NCI-H446 treated with DMSO at 0.1 percent for 48 hours (cell line): ENCODE measurements at regions not wholly inside any gene's neighbourhood (a gene's known extent, or its start where the extent isn't known, plus 50 kb on each side); places are given as distances from the start of the nearest gene placed in this dataset.
"Not testable (repeated sequence)": the region's sequence is repeated elsewhere in the genome, so short reads cannot be mapped to it uniquely, and the experiment has no call there.

Experiments
- DNase-seq: peaks from one replicate; lab custom pipeline; 2025; lab: John Stamatoyannopoulos, UW

DNA sequence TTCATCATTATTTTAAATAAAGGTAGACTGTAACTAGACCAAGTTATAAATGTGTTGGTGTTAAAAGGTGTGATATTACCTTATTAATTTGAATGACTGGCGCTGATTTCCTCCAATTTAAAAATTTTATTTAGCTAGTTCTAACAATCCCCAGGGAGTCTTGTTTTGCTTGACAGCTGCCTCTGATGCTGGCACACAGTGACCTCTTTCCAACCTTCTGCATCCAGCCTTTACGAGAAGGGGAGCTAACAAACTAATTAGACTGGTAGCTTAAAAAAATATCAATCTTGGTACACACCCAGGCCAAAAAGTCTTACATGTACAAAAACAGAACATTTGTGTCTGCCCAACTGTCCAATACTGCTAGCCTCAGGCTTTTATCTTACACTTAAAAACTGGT, 51.8 kb upstream of the ENPEP start:
- no peak for DNase-seq

DNA sequence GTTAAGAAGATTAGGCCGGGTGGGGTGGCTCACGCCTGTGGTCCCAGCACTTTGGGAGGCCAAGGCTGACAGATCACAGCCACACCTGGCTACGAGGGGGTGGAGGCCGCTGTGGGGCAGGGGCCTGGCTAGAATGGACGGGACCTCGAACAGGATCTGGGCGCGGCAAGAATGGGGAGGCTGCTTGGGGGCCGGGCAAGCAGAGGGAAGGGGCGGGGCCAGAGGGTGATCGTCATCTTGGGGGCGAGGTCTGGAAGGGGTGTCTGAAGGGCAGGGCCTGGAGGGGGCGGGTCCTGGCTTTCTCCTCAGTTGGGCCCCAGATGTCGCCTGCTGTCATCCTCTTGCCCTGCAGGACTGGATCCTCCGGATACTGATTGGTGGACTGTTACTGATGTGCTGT, 57.3 kb upstream of the ENPEP start:
- no peak for DNase-seq

DNA sequence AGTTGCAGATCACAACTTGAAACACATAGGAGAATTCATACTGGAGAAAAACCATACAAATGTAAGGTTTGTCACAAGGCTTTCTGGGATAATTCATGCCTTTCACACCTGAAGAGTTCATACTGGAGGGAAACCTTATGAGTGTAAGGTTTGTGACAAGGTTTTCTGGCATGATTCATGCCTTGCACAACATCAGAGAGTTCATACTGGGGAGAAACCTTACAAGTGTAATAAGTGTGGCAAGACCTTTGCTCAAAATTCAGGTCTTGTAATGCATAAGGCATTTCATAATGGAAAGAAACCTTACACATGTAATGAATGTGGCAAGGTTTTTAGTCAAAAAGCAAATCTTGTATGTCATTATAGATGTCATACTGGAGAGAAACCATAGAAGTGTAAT, 58.8 kb upstream of the ENPEP start:
- no peak for DNase-seq

DNA sequence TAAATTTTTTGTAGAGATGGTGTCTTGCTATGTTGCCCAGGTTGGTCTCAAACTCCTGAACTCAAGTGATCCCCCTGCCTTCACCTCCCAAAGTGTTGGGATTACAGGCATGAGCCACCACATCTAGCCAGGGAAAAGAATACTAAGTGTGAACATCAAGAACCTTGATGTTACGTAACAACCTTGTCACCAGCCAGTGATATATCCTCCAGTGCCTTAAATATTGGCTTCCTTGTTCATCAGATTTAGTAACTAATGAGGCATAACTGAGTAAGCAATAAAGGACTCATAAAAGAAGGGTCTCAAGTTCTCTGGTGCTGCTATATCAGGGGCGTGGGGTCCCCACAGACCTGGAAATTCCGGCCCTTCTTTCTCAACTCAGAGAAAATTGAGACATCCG, 60.5 kb upstream of the ENPEP start:
- DNase-seq: no peak

DNA sequence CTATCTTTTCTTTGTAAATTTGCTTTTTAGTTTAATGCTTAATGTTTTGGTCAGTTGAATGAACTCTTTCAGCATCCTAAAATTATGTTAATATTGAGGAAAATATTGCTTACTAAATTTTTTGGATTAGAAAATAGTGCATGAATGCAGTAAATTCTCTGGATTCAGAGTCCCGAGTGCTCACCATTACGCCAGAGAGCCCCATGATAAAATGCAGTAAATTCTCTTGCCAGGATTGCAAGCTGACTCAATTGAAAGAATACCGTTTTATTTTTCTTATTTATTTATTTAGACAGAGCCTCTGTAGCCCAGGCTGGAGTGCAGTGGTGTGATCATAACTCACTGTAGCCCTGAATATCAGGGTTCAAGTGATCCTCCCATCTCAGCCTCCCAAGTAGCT, 60.9 kb upstream of the ENPEP start:
- DNase-seq: no peak

- DNase-seq: no peak
Measured at GRCh38 chr4:110414561-110414920, 61.4 kb upstream of the ENPEP start.

DNA sequence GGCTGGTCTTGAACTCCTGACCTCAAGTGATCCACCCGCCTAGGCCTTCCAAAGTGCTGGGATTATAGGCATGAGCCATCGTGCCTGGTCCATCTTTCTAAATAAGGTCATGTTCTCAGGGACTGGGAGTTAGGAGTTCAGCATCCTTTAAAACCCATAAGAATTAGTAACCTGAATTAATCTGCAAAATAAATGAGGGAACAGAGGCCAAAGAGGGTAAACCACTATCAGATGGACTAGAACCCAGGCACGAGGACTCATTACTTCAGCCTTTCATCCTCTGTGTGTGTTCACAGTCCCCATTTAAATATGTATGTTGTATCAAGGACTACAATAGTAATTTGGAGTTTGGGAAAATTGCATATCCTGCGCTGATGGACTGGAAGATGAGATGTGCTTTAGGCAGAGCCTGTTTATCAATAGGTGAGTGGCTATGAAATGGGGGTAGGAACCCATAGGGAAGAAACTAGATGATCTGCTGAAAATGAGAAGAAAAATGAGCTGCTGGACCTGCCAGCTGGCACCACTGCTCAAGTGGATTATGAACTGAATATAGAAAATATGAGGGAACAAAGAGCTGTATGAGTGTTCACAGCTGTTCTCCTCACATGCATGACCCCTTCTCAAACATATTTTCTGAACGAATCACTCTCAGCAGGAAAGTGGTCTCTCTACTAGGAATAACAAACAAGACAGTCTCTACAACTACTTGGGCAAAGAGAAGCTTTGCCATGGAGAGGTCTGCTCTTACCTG, 62.0 kb upstream of the ENPEP start:
- peak; percentile 25 for DNase-seq

DNA sequence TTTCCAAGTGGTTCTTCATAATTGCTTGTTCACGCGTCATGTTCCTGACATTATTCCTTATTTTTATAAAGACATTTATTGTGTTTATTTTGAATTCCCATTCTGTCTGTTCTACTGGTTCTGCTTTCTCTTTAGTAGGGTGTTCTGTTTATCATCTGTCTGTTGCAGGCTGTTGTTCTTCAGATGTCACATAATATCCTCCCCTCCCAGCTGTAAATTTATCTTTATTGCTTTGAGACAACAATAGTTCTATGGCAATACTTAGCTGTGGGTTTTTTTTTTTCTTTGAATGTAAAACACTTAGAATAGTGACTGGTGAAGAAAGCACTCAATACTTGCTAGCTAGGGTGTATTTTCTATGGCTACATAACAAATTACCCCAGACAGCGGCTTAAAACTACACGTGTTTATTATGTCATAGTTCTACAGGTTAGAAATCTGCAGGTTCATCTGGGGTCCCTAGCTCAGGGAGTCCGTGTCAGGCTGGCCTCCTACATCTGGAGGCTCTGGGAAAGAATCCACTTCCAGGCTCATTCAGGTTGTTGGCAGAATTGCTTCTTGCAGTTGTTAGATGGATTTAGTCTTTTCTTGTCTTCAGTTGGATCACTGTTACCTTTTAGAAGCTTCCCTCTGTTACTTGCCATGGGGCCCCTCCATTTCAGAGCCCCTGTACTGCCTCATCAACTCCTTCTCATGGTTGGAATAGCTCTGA, 63.4 kb upstream of the ENPEP start:
- no peak for DNase-seq

DNA sequence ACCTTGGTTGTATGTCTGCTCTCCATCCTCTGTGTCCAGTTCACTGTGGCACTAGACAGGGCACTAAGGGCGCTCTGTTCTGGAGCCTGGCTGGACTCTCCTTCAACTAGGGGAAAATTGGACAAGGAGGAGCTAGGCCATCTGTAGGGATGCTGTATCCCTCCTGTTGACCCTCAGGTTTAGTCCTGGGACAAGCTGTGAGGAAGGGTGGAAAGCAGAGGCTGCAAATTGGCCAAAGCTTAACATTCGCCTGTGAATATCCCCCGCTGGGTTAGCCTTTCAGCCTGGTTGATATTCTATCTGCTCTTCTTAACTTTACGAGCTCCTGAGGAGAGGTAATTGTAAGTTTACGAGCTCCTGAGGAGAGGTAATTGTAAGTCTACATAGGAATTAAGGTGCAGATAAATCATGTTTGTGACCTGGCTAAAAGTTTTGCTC, 64.4 kb upstream of the ENPEP start:
- DNase-seq: no peak

DNA sequence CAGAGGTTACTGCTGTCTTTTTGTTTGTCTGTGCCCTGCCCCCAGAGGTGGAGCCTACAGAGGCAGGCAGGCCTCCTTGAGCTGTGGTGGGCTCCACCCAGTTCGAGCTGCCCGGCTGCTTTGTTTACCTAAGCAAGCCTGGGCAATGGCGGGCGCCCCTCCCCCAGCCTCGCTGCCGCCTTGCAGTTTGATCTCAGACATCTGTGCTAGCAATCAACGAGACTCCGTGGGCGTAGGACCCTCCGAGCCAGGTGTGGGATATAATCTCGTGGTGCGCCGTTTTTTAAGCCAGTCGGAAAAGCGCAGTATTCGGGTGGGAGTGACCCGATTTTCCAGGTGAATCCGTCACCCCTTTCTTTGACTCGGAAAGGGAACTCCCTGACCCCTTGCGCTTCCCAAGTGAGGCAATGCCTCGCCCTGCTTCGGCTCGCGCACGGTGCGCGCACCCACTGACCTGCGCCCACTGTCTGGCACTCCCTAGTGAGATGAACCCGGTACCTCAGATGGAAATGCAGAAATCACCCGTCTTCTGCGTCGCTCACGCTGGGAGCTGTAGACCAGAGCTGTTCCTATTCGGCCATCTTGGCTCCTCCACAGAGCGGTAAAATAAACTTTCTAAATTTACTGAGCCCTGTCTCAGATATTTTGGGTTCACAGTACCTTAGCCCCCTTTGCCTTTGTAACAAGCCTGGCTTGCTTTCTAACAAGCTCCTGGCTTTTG, 64.9 kb upstream of the ENPEP start:
- DNase-seq: not testable (repeated sequence)

- DNase-seq: no peak
Measured at GRCh38 chr4:110400086-110400485, 75.9 kb upstream of the ENPEP start.

DNA sequence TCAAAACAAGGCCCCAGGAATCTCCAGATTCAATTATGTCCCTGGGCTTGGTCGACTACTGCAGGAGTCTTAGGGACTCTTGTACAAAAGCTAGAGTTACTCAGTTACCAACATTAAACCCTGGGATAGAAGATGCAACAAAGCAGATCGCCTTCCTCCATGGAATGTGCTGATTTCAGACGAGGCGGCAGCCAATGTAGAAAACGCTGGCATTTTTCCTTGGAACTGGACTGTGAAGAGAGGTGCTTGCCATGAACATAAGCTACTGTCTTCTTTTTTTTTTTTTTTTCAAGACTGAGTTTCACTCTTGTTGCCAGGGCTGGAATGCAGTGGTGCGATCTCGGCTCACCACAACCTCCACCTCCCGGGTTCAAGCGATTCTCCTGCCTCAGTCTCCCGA, 76.9 kb upstream of the ENPEP start:
- not testable (repeated sequence) for DNase-seq

GRCh38 chr4:110396963-110397362, 79.0 kb upstream of the ENPEP start:
- DNase-seq: no peak

DNA sequence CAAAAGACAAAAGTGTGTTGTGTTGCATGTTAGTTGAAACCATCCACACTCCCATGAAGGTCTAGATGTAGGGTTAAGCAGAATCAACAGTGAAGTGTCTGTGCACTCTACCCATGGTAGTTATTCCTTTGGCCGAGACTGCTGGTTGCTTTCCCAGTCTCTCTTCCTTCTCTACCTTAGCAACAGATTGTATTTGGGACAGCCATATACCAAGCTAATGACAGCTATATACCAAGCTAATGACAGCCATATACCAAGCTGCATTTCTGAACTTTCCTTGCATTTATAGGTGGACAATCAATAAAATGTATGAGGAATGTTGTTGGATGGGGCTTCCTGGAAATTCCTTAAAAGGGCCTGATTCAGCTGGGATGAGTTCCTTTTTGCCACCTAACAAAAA, 80.5 kb upstream of the ENPEP start:
- DNase-seq: no peak

GRCh38 chr4:110394871-110395270, 81.1 kb upstream of the ENPEP start:
- DNase-seq: no peak

DNA sequence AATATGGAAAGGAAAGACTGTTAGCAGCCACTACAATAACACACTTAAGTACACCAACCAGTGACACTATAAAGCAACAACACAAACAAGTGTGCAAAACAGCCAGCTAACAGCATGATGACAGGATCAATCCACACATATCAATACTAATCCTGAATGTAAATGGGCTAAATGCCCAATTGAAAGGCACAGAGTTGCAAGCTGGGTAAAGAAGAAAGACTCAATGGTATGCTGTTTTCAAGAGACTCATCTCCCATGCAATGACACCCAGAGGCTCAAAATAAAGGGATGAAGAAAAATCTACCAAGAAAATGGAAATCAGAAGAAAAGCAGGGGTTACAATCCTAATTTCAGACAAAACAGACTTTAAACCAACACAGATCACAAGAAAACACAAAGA, 94.2 kb upstream of the ENPEP start:
- no peak for DNase-seq

- no peak for DNase-seq
Measured at GRCh38 chr4:110372485-110372884, 103.5 kb upstream of the ENPEP start.

DNA sequence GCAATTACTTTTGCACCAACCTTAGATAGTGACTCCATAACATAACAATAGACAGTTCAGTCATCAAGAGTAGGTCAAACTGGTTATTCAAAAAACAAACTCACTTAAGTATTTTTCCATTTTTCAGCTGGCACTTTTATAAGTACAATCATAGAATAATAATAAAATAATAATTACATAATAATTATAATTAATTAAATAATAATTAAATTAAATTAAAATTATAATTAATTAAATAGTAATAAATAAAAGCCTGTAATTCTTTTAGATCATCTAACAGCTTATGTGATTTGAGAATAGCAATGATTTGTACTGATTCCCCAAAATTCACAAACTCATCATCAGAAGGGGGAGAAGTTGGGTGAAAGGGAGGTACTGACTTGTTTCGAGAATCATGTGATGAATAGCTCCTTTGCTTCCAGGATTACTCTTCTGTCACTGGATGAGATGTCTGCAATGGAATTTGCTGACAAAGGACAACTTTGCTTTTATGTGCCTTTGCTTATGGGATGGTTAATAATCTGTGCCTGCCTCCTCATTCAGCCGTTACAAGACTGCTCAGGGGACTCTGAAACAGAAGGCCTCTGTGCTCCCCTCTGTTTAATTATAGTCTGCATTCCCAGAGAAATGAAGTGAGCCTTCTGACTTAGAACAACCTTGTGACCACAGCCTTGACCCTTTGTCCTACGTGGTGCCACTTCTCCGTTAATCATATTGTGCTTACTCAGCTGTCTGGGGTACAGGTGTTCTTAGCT, 104.8 kb upstream of the ENPEP start:
- no peak for DNase-seq

GRCh38 chr4:110368409-110368808, 107.5 kb upstream of the ENPEP start:
- no peak for DNase-seq

DNA sequence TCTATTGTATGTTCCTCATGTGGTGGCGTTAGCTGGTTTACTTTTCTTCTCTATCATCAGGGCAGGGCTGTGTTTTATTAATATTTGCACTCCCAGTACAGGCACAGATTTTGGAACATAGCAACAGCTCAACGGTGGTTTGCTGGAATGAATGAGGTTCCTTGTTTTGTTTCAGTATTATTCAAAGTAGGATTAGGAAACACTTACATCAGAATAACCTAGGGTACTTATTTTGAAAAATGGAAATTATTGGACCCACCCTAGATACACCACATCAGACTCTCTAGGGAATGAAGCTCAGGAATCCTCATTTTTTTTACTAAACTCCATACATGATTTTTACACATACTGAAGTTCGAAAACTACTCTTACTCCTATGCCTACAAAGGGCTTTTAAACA, 108.8 kb upstream of the ENPEP start:
- no peak for DNase-seq

GRCh38 chr4:110365761-110366160, 110.2 kb upstream of the ENPEP start:
- no peak for DNase-seq

GRCh38 chr4:110364911-110365520, 110.9 kb upstream of the ENPEP start:
- no peak for DNase-seq
